ENCODE measurements at regions not wholly inside any gene's neighbourhood (a gene's known extent, or its start where the extent isn't known, plus 50 kb on each side); places are given as distances from the start of the nearest gene placed in this dataset.

- peak; percentile 62 for DNase-seq (ENCODE audit: low read depth)
- H3K27ac ChIP-seq (ENCODE audit: low read depth, low read length) = no peak overlapping the region
- FAIRE-seq = no peak
- H4K20me1 ChIP-seq (ENCODE audit: insufficient read depth, low read length) = no peaks in the 10 kb centered on the region
- no peak overlapping the region for H3K4me3 ChIP-seq (ENCODE audit: insufficient read depth, low read depth, low read length)
- H2AFZ ChIP-seq (ENCODE audit: low read depth, low read length) = no peak overlapping the region
- H3K27me3 ChIP-seq (ENCODE audit: insufficient read depth, low read length) = no peaks in the 10 kb centered on the region
- H3K36me3 Mint-ChIP-seq (ENCODE audit: low read depth, unreplicated experiment) = no peaks in the 10 kb centered on the region
- H3K4me1 Mint-ChIP-seq (ENCODE audit: low read depth, unreplicated experiment) = peaks cover 12% of the 10 kb centered on the region
- H3K4me3 Mint-ChIP-seq (ENCODE audit: unreplicated experiment) = no peak overlapping the region
- H3K4me1 ChIP-seq (ENCODE audit: insufficient read depth, low read length) = no peaks in the 10 kb centered on the region
- no peaks in the 10 kb centered on the region for H3K79me2 ChIP-seq (ENCODE audit: insufficient read depth, low read length)
- H3K4me2 ChIP-seq (ENCODE audit: low read length) = no peak overlapping the region
- no peaks in the 10 kb centered on the region for H3K9me3 ChIP-seq (ENCODE audit: insufficient read depth, low read depth, low read length)
- H3K9me3 Mint-ChIP-seq (ENCODE audit: unreplicated experiment) = peaks cover 2% of the 10 kb centered on the region
- H3K36me3 ChIP-seq (ENCODE audit: insufficient read depth, low read length) = no peaks in the 10 kb centered on the region
- no peaks in the 10 kb centered on the region for H3K27me3 Mint-ChIP-seq (ENCODE audit: low read depth, unreplicated experiment)
- TF ChIP-seq, protein P1, sequence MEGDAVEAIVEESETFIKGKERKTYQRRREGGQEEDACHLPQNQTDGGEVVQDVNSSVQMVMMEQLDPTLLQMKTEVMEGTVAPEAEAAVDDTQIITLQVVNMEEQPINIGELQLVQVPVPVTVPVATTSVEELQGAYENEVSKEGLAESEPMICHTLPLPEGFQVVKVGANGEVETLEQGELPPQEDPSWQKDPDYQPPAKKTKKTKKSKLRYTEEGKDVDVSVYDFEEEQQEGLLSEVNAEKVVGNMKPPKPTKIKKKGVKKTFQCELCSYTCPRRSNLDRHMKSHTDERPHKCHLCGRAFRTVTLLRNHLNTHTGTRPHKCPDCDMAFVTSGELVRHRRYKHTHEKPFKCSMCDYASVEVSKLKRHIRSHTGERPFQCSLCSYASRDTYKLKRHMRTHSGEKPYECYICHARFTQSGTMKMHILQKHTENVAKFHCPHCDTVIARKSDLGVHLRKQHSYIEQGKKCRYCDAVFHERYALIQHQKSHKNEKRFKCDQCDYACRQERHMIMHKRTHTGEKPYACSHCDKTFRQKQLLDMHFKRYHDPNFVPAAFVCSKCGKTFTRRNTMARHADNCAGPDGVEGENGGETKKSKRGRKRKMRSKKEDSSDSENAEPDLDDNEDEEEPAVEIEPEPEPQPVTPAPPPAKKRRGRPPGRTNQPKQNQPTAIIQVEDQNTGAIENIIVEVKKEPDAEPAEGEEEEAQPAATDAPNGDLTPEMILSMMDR (IDR thresholded peaks at IDR 0.05; ENCODE audit: insufficient read depth, low read depth, low read length) = no peak
- TF ChIP-seq EZH2 (IDR thresholded peaks at IDR 0.05; ENCODE audit: insufficient read depth, low read length) = no peak
- H3K27ac Mint-ChIP-seq (ENCODE audit: unreplicated experiment) = peak overlapping the region; percentile 13
- no peak overlapping the region for H3K9ac ChIP-seq (ENCODE audit: low read length)
Measured at GRCh38 chr5:120240706-120241105, 223.4 kb upstream of the PRR16 start.

GRCh38 chr5:120241400-120241799 is 222.7 kb upstream of the PRR16 start:
- H3K27ac Mint-ChIP-seq (ENCODE audit: unreplicated experiment) = no peak overlapping the region
- H3K36me3 ChIP-seq (ENCODE audit: insufficient read depth, low read length) = no peaks in the 10 kb centered on the region
- no peak for TF ChIP-seq EZH2 (IDR thresholded peaks at IDR 0.05; ENCODE audit: insufficient read depth, low read length)
- TF ChIP-seq, protein P1 (IDR thresholded peaks at IDR 0.05; ENCODE audit: insufficient read depth, low read depth, low read length) = no peak
- H3K36me3 Mint-ChIP-seq (ENCODE audit: low read depth, unreplicated experiment) = no peaks in the 10 kb centered on the region
- no peaks in the 10 kb centered on the region for H3K79me2 ChIP-seq (ENCODE audit: insufficient read depth, low read length)
- peaks cover 12% of the 10 kb centered on the region for H3K4me1 Mint-ChIP-seq (ENCODE audit: low read depth, unreplicated experiment)
- no peak overlapping the region for H3K27ac ChIP-seq (ENCODE audit: low read depth, low read length)
- H3K4me1 ChIP-seq (ENCODE audit: insufficient read depth, low read length) = no peaks in the 10 kb centered on the region
- DNase-seq (ENCODE audit: low read depth) = no peak
- no peaks in the 10 kb centered on the region for H3K27me3 ChIP-seq (ENCODE audit: insufficient read depth, low read length)
- no peak overlapping the region for H3K4me3 ChIP-seq (ENCODE audit: insufficient read depth, low read depth, low read length)
- no peaks in the 10 kb centered on the region for H4K20me1 ChIP-seq (ENCODE audit: insufficient read depth, low read length)
- H3K27me3 Mint-ChIP-seq (ENCODE audit: low read depth, unreplicated experiment) = no peaks in the 10 kb centered on the region
- H3K4me2 ChIP-seq (ENCODE audit: low read length) = no peak overlapping the region
- H3K9me3 Mint-ChIP-seq (ENCODE audit: unreplicated experiment) = peaks cover 2% of the 10 kb centered on the region
- no peak overlapping the region for H3K9ac ChIP-seq (ENCODE audit: low read length)
- no peak overlapping the region for H3K4me3 Mint-ChIP-seq (ENCODE audit: unreplicated experiment)
- H2AFZ ChIP-seq (ENCODE audit: low read depth, low read length) = no peak overlapping the region
- no peaks in the 10 kb centered on the region for H3K9me3 ChIP-seq (ENCODE audit: insufficient read depth, low read depth, low read length)
- no peak for FAIRE-seq

- Histone ChIP-seq H3K4me2 (ENCODE audit: low read length) (no peak overlapping the region), H3K9ac (ENCODE audit: low read length) (no peak overlapping the region), H3K36me3 (ENCODE audit: insufficient read depth, low read length) (no peaks in the 10 kb centered on the region), H3K27ac (ENCODE audit: low read depth, low read length) (no peak overlapping the region), H2AFZ (ENCODE audit: low read depth, low read length) (no peak overlapping the region), H3K9me3 (ENCODE audit: insufficient read depth, low read depth, low read length) (no peaks in the 10 kb centered on the region), H3K4me1 (ENCODE audit: insufficient read depth, low read length) (no peaks in the 10 kb centered on the region), H4K20me1 (ENCODE audit: insufficient read depth, low read length) (no peaks in the 10 kb centered on the region), H3K4me3 (ENCODE audit: insufficient read depth, low read depth, low read length) (no peak overlapping the region), H3K79me2 (ENCODE audit: insufficient read depth, low read length) (no peaks in the 10 kb centered on the region), H3K27me3 (ENCODE audit: insufficient read depth, low read length) (no peaks in the 10 kb centered on the region)
- DNase-seq (ENCODE audit: low read depth) (no peak), FAIRE-seq (no peak)
- no peak overlapping the region for H3K27ac Mint-ChIP-seq (ENCODE audit: unreplicated experiment)
- H3K36me3 Mint-ChIP-seq (ENCODE audit: low read depth, unreplicated experiment) = no peaks in the 10 kb centered on the region
- no peak overlapping the region for H3K4me3 Mint-ChIP-seq (ENCODE audit: unreplicated experiment)
- H3K27me3 Mint-ChIP-seq (ENCODE audit: low read depth, unreplicated experiment) = no peaks in the 10 kb centered on the region
- peaks cover 2% of the 10 kb centered on the region for H3K9me3 Mint-ChIP-seq (ENCODE audit: unreplicated experiment)
- H3K4me1 Mint-ChIP-seq (ENCODE audit: low read depth, unreplicated experiment) = peaks cover 16% of the 10 kb centered on the region
- TF ChIP-seq EZH2 (IDR thresholded peaks at IDR 0.05; ENCODE audit: insufficient read depth, low read length) = no peak
- TF ChIP-seq, protein P1 (IDR thresholded peaks at IDR 0.05; ENCODE audit: insufficient read depth, low read depth, low read length) = no peak
Measured at GRCh38 chr5:120251898-120252297, 212.2 kb upstream of the PRR16 start.
